ENCODE measurements at regions not wholly inside any gene's neighbourhood (a gene's known extent, or its start where the extent isn't known, plus 50 kb on each side); places are given as distances from the start of the nearest gene placed in this dataset.
A peak's percentile ranks its signal among the peaks of the same experiment; 100 is the strongest.

GRCh38 chr6:80769106-80769505 lies 662.6 kb downstream of the BCKDHB start:
- no peaks in the 10 kb centered on the region for H3K36me3 ChIP-seq (ENCODE audit: control insufficient read depth in 3 of 3, insufficient read depth in 2 of 3, low read depth in 1 of 3, low read length in 3 of 3)
- no peak for DNase-seq
- H3K27me3 ChIP-seq (ENCODE audit: control insufficient read depth in 3 of 3, insufficient read depth in 3 of 3, low read length in 3 of 3) = no peaks in the 10 kb centered on the region
- H3K4me1 ChIP-seq (ENCODE audit: control insufficient read depth in 3 of 3, insufficient read depth in 2 of 3, low read depth in 1 of 3, low read length in 2 of 3) = no peaks in the 10 kb centered on the region
- no peak overlapping the region for H3K4me3 ChIP-seq (ENCODE audit: low read depth in 1 of 3, low read length in 3 of 3)
- no peak for FAIRE-seq
- no peak overlapping the region for H3K27ac ChIP-seq (ENCODE audit: low read depth in 1 of 3, low read length in 2 of 3)
- H3K9me3 ChIP-seq (ENCODE audit: control insufficient read depth in 2 of 2, insufficient read depth in 1 of 2, low read depth in 1 of 2, low read length in 1 of 2) = peaks cover 0 to 2% of the 10 kb centered on the region in 2 donors
- 36 to 41% (median 40%) methylated on average over 1 of the region's 1 CpG for WGBS, 3 donors

- DNase-seq = no peak
- 55 to 77% (median 65%) methylated on average over 2 of the region's 2 CpGs for WGBS, 3 donors
These were observed 661.3 kb downstream of the BCKDHB start for GRCh38 chr6:80767808-80768207.

GRCh38 chr6:80744213-80744612 lies 637.7 kb downstream of the BCKDHB start:
- Histone ChIP-seq H3K4me1 (ENCODE audit: control insufficient read depth in 3 of 3, insufficient read depth in 2 of 3, low read depth in 1 of 3, low read length in 2 of 3) (no peaks in the 10 kb centered on the region), H3K4me3 (ENCODE audit: low read depth in 1 of 3, low read length in 3 of 3) (no peak overlapping the region), H3K36me3 (ENCODE audit: control insufficient read depth in 3 of 3, insufficient read depth in 2 of 3, low read depth in 1 of 3, low read length in 3 of 3) (no peaks in the 10 kb centered on the region), H3K9me3 (ENCODE audit: control insufficient read depth in 2 of 2, insufficient read depth in 1 of 2, low read depth in 1 of 2, low read length in 1 of 2) (no peaks in the 10 kb centered on the region), H3K27me3 (ENCODE audit: control insufficient read depth in 3 of 3, insufficient read depth in 3 of 3, low read length in 3 of 3) (no peaks in the 10 kb centered on the region), H3K27ac (ENCODE audit: low read depth in 1 of 3, low read length in 2 of 3) (no peak overlapping the region)
- DNase-seq = no peak
- FAIRE-seq = no peak

More at GRCh38 chr6:80767808-80768207, 661.3 kb downstream of the BCKDHB start:
- H3K27me3 ChIP-seq (ENCODE audit: control insufficient read depth in 3 of 3, insufficient read depth in 3 of 3, low read length in 3 of 3) = no peaks in the 10 kb centered on the region
- H3K27ac ChIP-seq (ENCODE audit: low read depth in 1 of 3, low read length in 2 of 3) = no peak overlapping the region
- H3K4me3 ChIP-seq (ENCODE audit: low read depth in 1 of 3, low read length in 3 of 3) = no peak overlapping the region
- H3K9me3 ChIP-seq (ENCODE audit: control insufficient read depth in 2 of 2, insufficient read depth in 1 of 2, low read depth in 1 of 2, low read length in 1 of 2) = no peaks in the 10 kb centered on the region
- H3K4me1 ChIP-seq (ENCODE audit: control insufficient read depth in 3 of 3, insufficient read depth in 2 of 3, low read depth in 1 of 3, low read length in 2 of 3) = no peaks in the 10 kb centered on the region
- no peak for FAIRE-seq
- H3K36me3 ChIP-seq (ENCODE audit: control insufficient read depth in 3 of 3, insufficient read depth in 2 of 3, low read depth in 1 of 3, low read length in 3 of 3) = no peaks in the 10 kb centered on the region

- no peaks in the 10 kb centered on the region for H3K4me1 ChIP-seq (ENCODE audit: control insufficient read depth in 3 of 3, insufficient read depth in 2 of 3, low read depth in 1 of 3, low read length in 2 of 3)
- no peaks in the 10 kb centered on the region for H3K27me3 ChIP-seq (ENCODE audit: control insufficient read depth in 3 of 3, insufficient read depth in 3 of 3, low read length in 3 of 3)
- no peaks in the 10 kb centered on the region for H3K36me3 ChIP-seq (ENCODE audit: control insufficient read depth in 3 of 3, insufficient read depth in 2 of 3, low read depth in 1 of 3, low read length in 3 of 3)
- H3K9me3 ChIP-seq (ENCODE audit: control insufficient read depth in 2 of 2, insufficient read depth in 1 of 2, low read depth in 1 of 2, low read length in 1 of 2) = no peaks in the 10 kb centered on the region
- DNase-seq (peak in 1 of 2 donors; percentile 26), FAIRE-seq (no peak)
- H3K27ac ChIP-seq (ENCODE audit: low read depth in 1 of 3, low read length in 2 of 3) = no peak overlapping the region
- no peak overlapping the region for H3K4me3 ChIP-seq (ENCODE audit: low read depth in 1 of 3, low read length in 3 of 3)
- WGBS, 3 donors = 14 to 38% (median 29%) methylated on average over 2 of the region's 2 CpGs
These were observed 636.0 kb downstream of the BCKDHB start for GRCh38 chr6:80742481-80742880.

- H3K9me3 ChIP-seq (ENCODE audit: control insufficient read depth in 2 of 2, insufficient read depth in 1 of 2, low read depth in 1 of 2, low read length in 1 of 2) = no peaks in the 10 kb centered on the region
- H3K36me3 ChIP-seq (ENCODE audit: control insufficient read depth in 3 of 3, insufficient read depth in 2 of 3, low read depth in 1 of 3, low read length in 3 of 3) = no peaks in the 10 kb centered on the region
- H3K4me3 ChIP-seq (ENCODE audit: low read depth in 1 of 3, low read length in 3 of 3) = no peak overlapping the region
- FAIRE-seq = no peak
- WGBS, 3 donors = 45 to 63% (median 57%) methylated on average over 2 of the region's 2 CpGs
- no peak overlapping the region for H3K27ac ChIP-seq (ENCODE audit: low read depth in 1 of 3, low read length in 2 of 3)
- H3K4me1 ChIP-seq (ENCODE audit: control insufficient read depth in 3 of 3, insufficient read depth in 2 of 3, low read depth in 1 of 3, low read length in 2 of 3) = no peaks in the 10 kb centered on the region
- H3K27me3 ChIP-seq (ENCODE audit: control insufficient read depth in 3 of 3, insufficient read depth in 3 of 3, low read length in 3 of 3) = no peaks in the 10 kb centered on the region
- no peak for DNase-seq
These were observed 627.2 kb downstream of the BCKDHB start for GRCh38 chr6:80733641-80734040.

GRCh38 chr6:80728830-80729229 lies 622.4 kb downstream of the BCKDHB start:
- WGBS, 3 donors = 51 to 58% (median 51%) methylated on average over 1 of the region's 1 CpG
- no peak for FAIRE-seq
- H3K27me3 ChIP-seq (ENCODE audit: control insufficient read depth in 3 of 3, insufficient read depth in 3 of 3, low read length in 3 of 3) = no peaks in the 10 kb centered on the region
- H3K4me3 ChIP-seq (ENCODE audit: low read depth in 1 of 3, low read length in 3 of 3) = no peak overlapping the region
- no peaks in the 10 kb centered on the region for H3K36me3 ChIP-seq (ENCODE audit: control insufficient read depth in 3 of 3, insufficient read depth in 2 of 3, low read depth in 1 of 3, low read length in 3 of 3)
- H3K4me1 ChIP-seq (ENCODE audit: control insufficient read depth in 3 of 3, insufficient read depth in 2 of 3, low read depth in 1 of 3, low read length in 2 of 3) = no peaks in the 10 kb centered on the region
- no peak for DNase-seq
- no peak overlapping the region for H3K27ac ChIP-seq (ENCODE audit: low read depth in 1 of 3, low read length in 2 of 3)
- no peaks in the 10 kb centered on the region for H3K9me3 ChIP-seq (ENCODE audit: control insufficient read depth in 2 of 2, insufficient read depth in 1 of 2, low read depth in 1 of 2, low read length in 1 of 2)

GRCh38 chr6:80728101-80728750 lies 621.8 kb downstream of the BCKDHB start:
- no peaks in the 10 kb centered on the region for H3K36me3 ChIP-seq (ENCODE audit: control insufficient read depth in 3 of 3, insufficient read depth in 2 of 3, low read depth in 1 of 3, low read length in 3 of 3)
- H3K9me3 ChIP-seq (ENCODE audit: control insufficient read depth in 2 of 2, insufficient read depth in 1 of 2, low read depth in 1 of 2, low read length in 1 of 2) = no peaks in the 10 kb centered on the region
- H3K27me3 ChIP-seq (ENCODE audit: control insufficient read depth in 3 of 3, insufficient read depth in 3 of 3, low read length in 3 of 3) = no peaks in the 10 kb centered on the region
- no peak overlapping the region for H3K27ac ChIP-seq (ENCODE audit: low read depth in 1 of 3, low read length in 2 of 3)
- 12 to 60% (median 32%) methylated on average over 1 of the region's 1 CpG for WGBS, 3 donors
- no peak overlapping the region for H3K4me3 ChIP-seq (ENCODE audit: low read depth in 1 of 3, low read length in 3 of 3)
- no peak for FAIRE-seq
- no peaks in the 10 kb centered on the region for H3K4me1 ChIP-seq (ENCODE audit: control insufficient read depth in 3 of 3, insufficient read depth in 2 of 3, low read depth in 1 of 3, low read length in 2 of 3)
- DNase-seq = no peak

- WGBS, 3 donors = 45 to 52% (median 47%) methylated on average over 5 of the region's 5 CpGs
- Histone ChIP-seq H3K4me3 (ENCODE audit: low read depth in 1 of 3, low read length in 3 of 3) (no peak overlapping the region), H3K27ac (ENCODE audit: low read depth in 1 of 3, low read length in 2 of 3) (no peak overlapping the region), H3K4me1 (ENCODE audit: control insufficient read depth in 3 of 3, insufficient read depth in 2 of 3, low read depth in 1 of 3, low read length in 2 of 3) (no peaks in the 10 kb centered on the region), H3K27me3 (ENCODE audit: control insufficient read depth in 3 of 3, insufficient read depth in 3 of 3, low read length in 3 of 3) (no peaks in the 10 kb centered on the region), H3K36me3 (ENCODE audit: control insufficient read depth in 3 of 3, insufficient read depth in 2 of 3, low read depth in 1 of 3, low read length in 3 of 3) (no peaks in the 10 kb centered on the region), H3K9me3 (ENCODE audit: control insufficient read depth in 2 of 2, insufficient read depth in 1 of 2, low read depth in 1 of 2, low read length in 1 of 2) (peaks cover 0 to under 1% of the 10 kb centered on the region in 2 donors)
- no peak for DNase-seq
- FAIRE-seq = no peak
These were observed 618.9 kb downstream of the BCKDHB start for GRCh38 chr6:80725156-80725930.
